K562 (cell line): ENCODE measurements at regions not wholly inside any gene's neighbourhood (a gene's known extent, or its start where the extent isn't known, plus 50 kb on each side); places are given as distances from the start of the nearest gene placed in this dataset.

Experiments used
- CBX5 ChIP-seq: IDR thresholded peaks from 2 replicates; pipeline ENCODE4 v1.6.1; 2014; ENCODE audit warnings: low read depth, borderline replicate concordance
- FOXK1 ChIP-seq: sonication (generic); formaldehyde crosslinking; IDR thresholded peaks from 2 replicates; pipeline ENCODE4 v1.8.0; 2022; ENCODE audit warnings: missing genetic modification reagents, mild to moderate bottlenecking, borderline replicate concordance
- FOXO4 ChIP-seq: fragments of 450-650 bp; formaldehyde crosslinking; IDR thresholded peaks from 2 replicates; pipeline ENCODE4 v1.4.0; 2020; ENCODE audit warnings: mild to moderate bottlenecking, moderate library complexity
- MAFF ChIP-seq: IDR thresholded peaks from 2 replicates; pipeline ENCODE4 v1.6.1; 2012; ENCODE audit warnings: low read length, improper control_type of control experiment
- MYC ChIP-seq, 2 experiments: fragments of 250-450 bp in 1 of 2; sonication (Bioruptor Pico) in 1 of 2; IDR thresholded peaks; 2 replicates each; pipeline versions ENCODE4 v1.5.1 to v1.6.1; 2012 to 2021; ENCODE audit warnings: low read depth in 2 of 2, borderline replicate concordance in 1 of 2, improper control_type of control experiment in 1 of 2, low read length in 1 of 2, mild to moderate bottlenecking in 1 of 2, moderate library complexity in 1 of 2
- RAD21 ChIP-seq, 2 experiments: fragments of 250-450 bp in 1 of 2; fragments of 450-650 bp in 1 of 2; sonication (Bioruptor Pico) in 1 of 2; formaldehyde crosslinking in 1 of 2; IDR thresholded peaks in 1 of 2; conservative IDR thresholded peaks in 1 of 2; 2 replicates each; pipeline versions ENCODE4 v1.4.0 to v1.8.0; 2020 to 2022; ENCODE audit warnings: mild to moderate bottlenecking in 2 of 2, moderate library complexity in 1 of 2
- TFE3 ChIP-seq: fragments of 450-650 bp; formaldehyde crosslinking; IDR thresholded peaks from 2 replicates; pipeline ENCODE4 v1.4.0; 2020; ENCODE audit warnings: mild to moderate bottlenecking, mixed read lengths
- YBX1 ChIP-seq: fragments of 450-650 bp; IDR thresholded peaks from 2 replicates; pipeline ENCODE4 v1.7.1; 2016; ENCODE audit warnings: mild to moderate bottlenecking
- ZBTB40 ChIP-seq, 2 experiments: fragments of 450-650 bp in 1 of 2; sonication (generic) in 1 of 2; formaldehyde crosslinking in 1 of 2; IDR thresholded peaks; 2 replicates each; pipeline versions ENCODE4 v1.7.1 to v1.9.0; 2016 to 2022; ENCODE audit warnings: inconsistent platforms in 1 of 2, mild to moderate bottlenecking in 1 of 2, missing genetic modification reagents in 1 of 2
- ZNF398 ChIP-seq: fragments of 250-450 bp; sonication (Bioruptor Pico); IDR thresholded peaks from 2 replicates; pipeline ENCODE4 v1.8.0; 2021; ENCODE audit warnings: moderate library complexity, mild to moderate bottlenecking, inconsistent platforms

- TF ChIP-seq ZBTB40 (IDR thresholded peaks at IDR 0.05) = no peak
- no peak for TF ChIP-seq ZBTB40 (CRISPR knock-in tag; IDR thresholded peaks at IDR 0.05)
- no peak for TF ChIP-seq FOXK1 (CRISPR knock-in tag)
- no peak for TF ChIP-seq ZNF398 (CRISPR knock-in tag)
- TF ChIP-seq TFE3 (CRISPR knock-in tag) = no peak
- TF ChIP-seq CBX5 = no peak
- no peak for TF ChIP-seq MAFF
- no peak for TF ChIP-seq FOXO4
- TF ChIP-seq YBX1 = no peak
- no peak for TF ChIP-seq MYC (IDR thresholded peaks at IDR 0.05; ENCODE audit: low read depth, low read length)
- no peak for TF ChIP-seq MYC (CRISPR knock-in tag; IDR thresholded peaks at IDR 0.05; ENCODE audit: borderline replicate concordance, low read depth)
- TF ChIP-seq RAD21 (CRISPR knock-in tag; conservative IDR thresholded peaks at IDR 0.05 in 1 of 2, IDR thresholded peaks at IDR 0.05 in 1 of 2) = no peak
Measured at GRCh38 chr7:81007051-81007450, 88.2 kb upstream of the SEMA3C start (continued).
